Esophagus (tissue), 2 donors: ENCODE measurements at regions not wholly inside any gene's neighbourhood (a gene's known extent, or its start where the extent isn't known, plus 50 kb on each side); places are given as distances from the start of the nearest gene placed in this dataset.
A peak's percentile ranks its signal among the peaks of the same experiment; 100 is the strongest.

Experiments used
- H3K27ac ChIP-seq, 2 donors: one replicate each; pipeline ENCODE4 v1.5.1; 2013; ENCODE audit warnings: low read depth in 2 of 2, mild to moderate bottlenecking in 2 of 2, inconsistent platforms in 1 of 2, low read length in 1 of 2, moderate library complexity in 1 of 2
- H3K27me3 ChIP-seq, 2 donors: one replicate each; pipeline ENCODE4 v1.6.1; 2013; ENCODE audit warnings: low read length in 2 of 2, control low read depth in 1 of 2, mild to moderate bottlenecking in 1 of 2; ENCODE audit not compliant: insufficient read depth in 2 of 2, control insufficient read depth in 1 of 2
- H3K36me3 ChIP-seq, 2 donors: one replicate each; pipeline ENCODE4 v1.6.1; 2013; ENCODE audit warnings: low read length in 1 of 2; ENCODE audit not compliant: control insufficient read depth in 2 of 2, insufficient read depth in 2 of 2
- H3K4me1 ChIP-seq, 2 donors: one replicate each; pipeline ENCODE4 v1.6.1; 2013; ENCODE audit warnings: low read length in 1 of 2; ENCODE audit not compliant: control insufficient read depth in 2 of 2, insufficient read depth in 2 of 2
- H3K4me3 ChIP-seq, 2 donors: one replicate each; pipeline ENCODE4 v1.5.1; 2013; ENCODE audit warnings: low read length in 2 of 2, mild to moderate bottlenecking in 2 of 2, low read depth in 1 of 2, moderate library complexity in 1 of 2
- H3K9me3 ChIP-seq, 2 donors: one replicate each; pipeline ENCODE4 v1.6.1; 2013; ENCODE audit warnings: mild to moderate bottlenecking in 2 of 2, low read depth in 1 of 2, low read length in 1 of 2, moderate library complexity in 1 of 2; ENCODE audit not compliant: control insufficient read depth in 2 of 2, insufficient read depth in 1 of 2
- WGBS, 2 donors: extraction: QIAGEN DNeasy Blood & Tissue Kit; methylation state at CpG; one replicate each; pipeline ENCODE4 v1.1.7; 2013; 5-methylcytosine and 5-hydroxymethylcytosine counted together
- donor health status: healthy with polysubstance abuse.
- donor health status: Bipolar disorder and iron deficiency.

- no peak overlapping the region for H3K4me3 ChIP-seq
- H3K27me3 ChIP-seq = no peaks in the 10 kb centered on the region
- no peaks in the 10 kb centered on the region for H3K9me3 ChIP-seq
- no peak overlapping the region for H3K27ac ChIP-seq
- 92 to 97% methylated on average over 1 of the region's 1 CpG for WGBS, 2 donors
- no peaks in the 10 kb centered on the region for H3K4me1 ChIP-seq
- no peaks in the 10 kb centered on the region for H3K36me3 ChIP-seq
These were observed 107.5 kb upstream of the RBPJ start for GRCh38 chr4:26213317-26213716.

DNA sequence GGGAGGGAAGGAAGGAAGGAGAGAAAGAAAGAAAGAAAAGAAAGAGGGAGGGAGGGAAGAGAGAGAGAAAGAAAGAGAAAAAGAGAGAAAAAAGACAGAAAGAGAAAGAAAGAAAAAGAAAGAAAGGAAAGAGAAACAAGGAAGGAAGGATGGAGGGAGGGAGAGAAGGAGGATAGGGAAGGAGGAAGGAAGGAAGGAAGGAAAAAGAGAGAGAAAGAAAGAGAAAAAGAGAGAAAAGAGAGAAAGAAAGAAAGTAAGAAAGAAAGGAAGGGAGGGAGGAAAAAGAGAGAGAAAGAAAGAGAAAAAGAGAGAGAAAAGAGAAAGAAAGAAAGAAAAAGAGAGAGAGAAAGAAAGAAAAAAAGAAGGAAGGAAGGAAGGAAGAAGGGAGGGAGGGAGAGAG is 105.8 kb upstream of the RBPJ start:
- Histone ChIP-seq H3K27ac (no peak overlapping the region), H3K36me3 (no peaks in the 10 kb centered on the region), H3K4me3 (no peak overlapping the region), H3K9me3 (no peaks in the 10 kb centered on the region), H3K4me1 (no peaks in the 10 kb centered on the region), H3K27me3 (no peaks in the 10 kb centered on the region)

GRCh38 chr4:26215725-26216124 is 105.1 kb upstream of the RBPJ start:
- WGBS, 2 donors = 82 to 88% methylated on average over 7 of the region's 7 CpGs
- Histone ChIP-seq H3K27ac (no peak overlapping the region), H3K4me1 (no peaks in the 10 kb centered on the region), H3K36me3 (no peaks in the 10 kb centered on the region), H3K27me3 (no peaks in the 10 kb centered on the region), H3K4me3 (no peak overlapping the region), H3K9me3 (no peaks in the 10 kb centered on the region)

- Histone ChIP-seq H3K27me3 (no peaks in the 10 kb centered on the region), H3K36me3 (no peaks in the 10 kb centered on the region), H3K9me3 (no peaks in the 10 kb centered on the region), H3K4me3 (no peak overlapping the region), H3K4me1 (no peaks in the 10 kb centered on the region), H3K27ac (peak overlapping the region in 1 of 2 donors; percentile 18)
- WGBS, 2 donors = 94 to 95% methylated on average over 6 of the region's 6 CpGs
These were observed 103.3 kb upstream of the RBPJ start for GRCh38 chr4:26217481-26217880.

- Histone ChIP-seq H3K27me3 (no peaks in the 10 kb centered on the region), H3K9me3 (no peaks in the 10 kb centered on the region), H3K4me3 (no peak overlapping the region), H3K4me1 (no peaks in the 10 kb centered on the region), H3K36me3 (no peaks in the 10 kb centered on the region), H3K27ac (peak overlapping the region in 1 of 2 donors; percentile 70)
- WGBS, 2 donors = 69 to 78% methylated on average over 16 of the region's 16 CpGs
These were observed 102.7 kb upstream of the RBPJ start for GRCh38 chr4:26217961-26218676.

- Histone ChIP-seq H3K9me3 (no peaks in the 10 kb centered on the region), H3K27me3 (no peaks in the 10 kb centered on the region), H3K27ac (peak overlapping the region in 1 of 2 donors; percentile 70), H3K4me1 (no peaks in the 10 kb centered on the region), H3K4me3 (no peak overlapping the region), H3K36me3 (no peaks in the 10 kb centered on the region)
- WGBS, 2 donors = 73 to 76% methylated on average over 12 of the region's 12 CpGs
These were observed 101.9 kb upstream of the RBPJ start for GRCh38 chr4:26218677-26219605.

- WGBS, 2 donors = 81 to 89% methylated on average over 4 of the region's 4 CpGs
- Histone ChIP-seq H3K27ac (no peak overlapping the region), H3K4me1 (no peaks in the 10 kb centered on the region), H3K27me3 (no peaks in the 10 kb centered on the region), H3K9me3 (no peaks in the 10 kb centered on the region), H3K4me3 (no peak overlapping the region), H3K36me3 (no peaks in the 10 kb centered on the region)
These were observed 100.1 kb upstream of the RBPJ start for GRCh38 chr4:26220696-26221095.

GRCh38 chr4:26223155-26223554 is 97.7 kb upstream of the RBPJ start:
- no peaks in the 10 kb centered on the region for H3K27me3 ChIP-seq
- H3K9me3 ChIP-seq = no peaks in the 10 kb centered on the region
- H3K4me3 ChIP-seq = no peak overlapping the region
- H3K36me3 ChIP-seq = no peaks in the 10 kb centered on the region
- H3K27ac ChIP-seq = no peak overlapping the region
- no peaks in the 10 kb centered on the region for H3K4me1 ChIP-seq
- WGBS, 2 donors = 83 to 88% methylated on average over 2 of the region's 2 CpGs

DNA sequence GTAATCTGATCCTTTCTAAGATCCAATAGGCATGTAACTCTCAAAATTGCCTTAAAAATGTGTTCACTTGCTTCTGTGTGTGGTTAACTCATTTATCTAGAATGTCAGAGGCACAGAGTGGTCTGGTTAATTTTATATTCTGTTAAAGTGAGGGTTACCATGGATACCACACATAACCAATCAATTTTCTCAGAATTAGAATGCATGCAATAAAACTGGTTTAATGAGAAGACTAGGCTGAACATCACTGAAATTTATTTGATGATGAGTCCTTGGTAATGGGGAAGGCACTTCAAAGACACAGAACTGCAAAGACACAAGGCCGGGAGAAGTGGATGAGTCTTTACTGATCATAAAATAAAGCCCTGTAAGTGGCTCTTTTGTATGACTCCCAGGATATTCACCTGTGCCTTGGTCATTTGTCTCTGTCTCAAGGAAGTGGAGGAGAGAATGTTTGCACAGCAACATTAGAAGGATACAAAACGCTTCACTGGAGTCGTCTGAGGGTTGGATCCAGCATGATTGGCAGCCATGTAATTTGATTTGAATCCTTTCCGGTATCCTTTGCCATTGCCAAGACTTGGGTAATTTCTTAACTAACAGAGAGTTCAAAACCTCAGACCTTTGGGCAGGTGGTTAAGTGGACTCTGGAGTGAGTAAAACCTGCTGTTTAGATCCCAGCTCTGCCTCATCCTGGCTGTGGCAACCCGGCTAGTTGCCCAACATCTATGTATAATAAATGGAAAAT is 94.0 kb upstream of the RBPJ start:
- no peaks in the 10 kb centered on the region for H3K9me3 ChIP-seq
- H3K4me3 ChIP-seq = no peak overlapping the region
- H3K4me1 ChIP-seq = no peaks in the 10 kb centered on the region
- WGBS, 2 donors = 78 to 79% methylated on average over 5 of the region's 5 CpGs
- no peaks in the 10 kb centered on the region for H3K36me3 ChIP-seq
- no peak overlapping the region for H3K27ac ChIP-seq
- no peaks in the 10 kb centered on the region for H3K27me3 ChIP-seq
